HG03432 (cell line): ENCODE measurements at regions not wholly inside any gene's neighbourhood (a gene's known extent, or its start where the extent isn't known, plus 50 kb on each side); places are given as distances from the start of the nearest gene placed in this dataset.

Experiments used
- ATAC-seq: cut with Tn5 transposase; IDR thresholded peaks from one replicate; pipeline ENCODE4 v1.9.1; 2021; ENCODE audit warnings: mild to moderate bottlenecking, moderate library complexity; ENCODE audit not compliant: unreplicated experiment

DNA sequence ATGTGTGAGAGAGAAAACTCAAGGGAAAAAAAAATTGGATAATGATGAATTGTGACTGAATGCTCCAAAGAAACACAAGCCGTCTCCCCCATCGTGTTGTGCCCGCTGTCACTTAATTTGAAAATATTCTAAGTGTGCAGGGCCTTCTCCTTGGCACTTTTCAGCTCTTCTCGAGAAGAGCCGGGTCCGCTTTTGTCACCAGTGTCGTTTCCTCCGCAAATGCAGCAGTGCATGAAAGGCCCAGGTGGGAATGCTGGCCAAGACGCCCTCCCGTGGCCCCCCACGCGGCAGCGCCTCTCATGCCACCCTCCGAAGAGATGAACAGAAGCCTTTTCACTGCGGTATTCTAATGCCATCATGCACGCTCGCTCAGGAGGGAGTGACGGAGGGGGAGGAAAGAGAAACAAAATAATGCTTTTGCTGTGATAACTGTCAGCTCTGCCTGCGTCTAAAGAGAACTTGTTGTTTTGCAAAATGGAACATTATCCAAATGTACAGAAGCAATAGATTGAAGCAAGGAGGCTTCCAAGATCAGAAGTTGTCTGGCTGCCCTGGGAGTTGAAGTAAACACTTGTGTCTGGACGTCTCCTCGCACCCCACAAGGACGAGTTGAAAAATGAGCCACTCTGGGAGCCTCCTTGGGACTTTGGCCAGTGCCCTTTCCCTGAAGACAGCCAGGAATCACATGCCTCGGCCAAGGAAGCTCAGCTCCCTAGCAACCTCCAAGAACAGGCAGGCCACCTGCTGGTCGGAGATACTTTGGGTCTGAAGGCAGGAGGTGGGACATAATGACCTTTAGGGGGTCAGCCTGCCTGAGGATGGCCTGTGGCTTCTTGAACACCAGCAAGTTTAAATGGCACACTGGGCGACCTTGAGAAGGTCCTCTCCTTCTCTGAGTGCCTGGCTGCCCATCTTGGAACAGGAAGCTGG, 166.1 kb upstream of the ZC3H12A start:
- ATAC-seq = no peak

DNA sequence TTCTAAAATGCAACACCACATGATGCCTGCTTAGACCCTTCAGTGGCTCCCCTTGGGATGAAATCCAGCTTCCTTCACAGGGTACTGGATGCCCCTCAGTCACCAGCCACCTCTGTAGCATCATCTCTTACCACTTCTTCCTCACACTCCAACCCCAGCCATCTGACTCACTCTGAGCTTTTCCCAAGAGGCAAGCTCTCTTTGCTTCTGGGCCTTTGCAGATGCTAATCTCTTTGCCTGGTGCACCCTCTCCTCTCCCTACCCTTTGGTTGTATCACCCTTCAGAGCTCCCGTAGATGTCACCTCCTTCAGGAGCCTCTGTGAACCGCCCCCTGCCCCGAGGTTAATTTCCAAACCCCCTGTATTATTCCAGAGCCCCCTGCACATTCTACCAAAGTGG, 164.8 kb upstream of the ZC3H12A start:
- no peak for ATAC-seq

DNA sequence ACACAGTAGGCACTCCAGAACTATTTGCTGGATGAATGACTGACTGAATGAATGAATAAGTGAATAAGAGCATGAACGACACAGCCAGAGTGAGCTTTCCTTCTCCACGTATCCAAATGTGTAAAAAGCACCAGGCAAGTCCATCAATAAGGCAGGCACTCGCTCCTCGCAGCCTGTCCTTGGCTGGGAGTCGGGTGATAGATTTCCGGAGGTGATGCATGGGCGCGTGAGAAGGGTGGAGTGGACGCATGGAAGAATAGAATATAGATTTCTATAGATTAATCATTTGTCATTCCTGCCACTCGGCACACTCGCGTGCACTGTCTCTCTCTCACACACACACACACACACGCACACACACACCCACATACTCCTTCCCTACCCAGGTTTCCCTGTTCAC, 164.3 kb upstream of the ZC3H12A start:
- ATAC-seq = no peak

DNA sequence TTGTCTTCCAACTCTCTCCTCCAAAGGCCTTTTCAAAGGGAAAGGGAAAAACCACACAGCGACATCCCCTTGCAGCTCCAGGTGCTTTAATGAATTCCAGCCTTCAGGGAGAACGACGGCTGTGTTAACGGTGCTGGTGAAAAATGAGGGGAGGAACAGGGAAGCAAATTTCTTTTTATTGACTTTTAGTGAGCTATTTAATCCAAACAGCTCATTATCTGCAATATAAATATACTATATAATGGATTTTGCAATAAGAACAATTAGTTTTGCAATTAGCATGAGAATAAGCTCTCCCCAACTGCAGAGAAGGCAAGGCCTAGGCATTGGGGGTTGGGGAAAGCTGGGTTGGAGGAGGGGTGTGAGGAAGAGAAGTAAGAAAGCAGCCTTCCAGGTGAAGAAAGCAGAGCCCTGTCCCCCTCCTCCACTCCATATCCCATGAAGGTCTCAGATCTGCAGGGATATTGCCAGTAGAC, 159.0 kb upstream of the ZC3H12A start:
- no peak for ATAC-seq

DNA sequence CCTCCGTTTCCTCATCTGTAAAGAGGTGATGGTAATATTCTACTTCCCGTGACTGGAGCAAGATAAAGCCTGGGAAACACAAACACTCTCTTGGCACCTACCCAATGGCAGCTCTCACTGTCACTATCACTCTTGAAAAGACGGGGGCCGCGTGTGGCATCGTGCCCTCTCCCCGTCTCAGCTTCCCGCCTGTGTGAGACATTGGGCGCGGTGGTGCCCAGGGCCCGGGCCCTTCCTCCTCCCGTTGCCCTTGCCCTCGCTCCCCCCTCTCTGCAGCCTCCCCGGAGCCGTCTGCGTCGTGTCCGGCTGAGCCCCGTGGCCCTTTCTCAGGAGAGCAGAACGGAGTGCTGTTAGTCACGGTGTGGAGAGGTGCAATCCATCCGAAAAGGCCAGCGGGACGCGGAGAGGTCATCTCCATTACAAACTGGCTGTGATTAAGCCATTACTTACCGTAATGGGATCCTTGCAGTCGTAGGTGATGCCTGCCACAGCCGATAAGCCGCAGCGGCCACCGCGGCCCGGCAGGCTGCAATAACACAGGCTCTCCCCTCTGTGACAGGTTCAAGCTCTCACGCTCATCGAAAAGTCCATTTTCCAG, 156.4 kb upstream of the ZC3H12A start:
- ATAC-seq = no peak

DNA sequence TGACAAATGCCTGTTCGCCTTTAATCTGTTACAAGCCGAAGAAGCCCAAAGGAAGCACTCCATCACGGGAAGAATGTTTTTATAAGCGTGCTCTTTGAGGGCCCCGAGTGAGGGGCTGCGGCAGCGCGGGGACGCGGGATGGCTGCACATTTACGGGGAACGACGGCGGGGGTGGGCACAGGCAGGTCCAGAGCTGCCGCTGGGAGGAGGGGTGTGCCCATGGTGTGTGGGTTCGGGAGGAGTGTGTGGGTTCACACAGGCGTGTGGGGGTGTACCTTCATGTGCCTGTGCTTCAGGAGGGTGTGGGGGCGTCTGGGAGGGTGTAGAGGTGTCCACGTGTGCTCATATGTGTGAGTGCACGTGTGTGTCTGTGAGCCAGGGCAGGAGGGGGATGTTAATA, 155.9 kb upstream of the ZC3H12A start:
- ATAC-seq = no peak

DNA sequence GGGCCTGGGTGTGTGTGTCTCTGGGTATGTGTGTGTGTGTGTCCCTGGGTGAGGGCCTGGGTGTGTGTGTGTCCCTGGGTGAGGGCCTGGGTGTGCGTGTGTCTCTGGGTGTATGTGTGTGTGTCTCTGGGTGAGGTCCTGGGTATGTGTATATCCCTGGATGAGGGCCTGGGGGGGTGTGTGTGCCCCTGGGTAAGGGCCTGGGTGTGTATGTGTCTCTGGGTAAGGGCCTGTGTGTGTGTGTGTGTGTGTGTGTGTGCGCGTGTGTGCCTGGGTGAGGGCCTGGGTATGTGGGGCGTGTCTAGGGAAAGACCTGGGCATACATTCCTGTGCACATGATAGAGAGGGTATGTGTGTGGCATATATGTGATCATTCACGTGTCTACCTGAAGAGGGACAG, 155.1 kb upstream of the ZC3H12A start:
- no peak for ATAC-seq

DNA sequence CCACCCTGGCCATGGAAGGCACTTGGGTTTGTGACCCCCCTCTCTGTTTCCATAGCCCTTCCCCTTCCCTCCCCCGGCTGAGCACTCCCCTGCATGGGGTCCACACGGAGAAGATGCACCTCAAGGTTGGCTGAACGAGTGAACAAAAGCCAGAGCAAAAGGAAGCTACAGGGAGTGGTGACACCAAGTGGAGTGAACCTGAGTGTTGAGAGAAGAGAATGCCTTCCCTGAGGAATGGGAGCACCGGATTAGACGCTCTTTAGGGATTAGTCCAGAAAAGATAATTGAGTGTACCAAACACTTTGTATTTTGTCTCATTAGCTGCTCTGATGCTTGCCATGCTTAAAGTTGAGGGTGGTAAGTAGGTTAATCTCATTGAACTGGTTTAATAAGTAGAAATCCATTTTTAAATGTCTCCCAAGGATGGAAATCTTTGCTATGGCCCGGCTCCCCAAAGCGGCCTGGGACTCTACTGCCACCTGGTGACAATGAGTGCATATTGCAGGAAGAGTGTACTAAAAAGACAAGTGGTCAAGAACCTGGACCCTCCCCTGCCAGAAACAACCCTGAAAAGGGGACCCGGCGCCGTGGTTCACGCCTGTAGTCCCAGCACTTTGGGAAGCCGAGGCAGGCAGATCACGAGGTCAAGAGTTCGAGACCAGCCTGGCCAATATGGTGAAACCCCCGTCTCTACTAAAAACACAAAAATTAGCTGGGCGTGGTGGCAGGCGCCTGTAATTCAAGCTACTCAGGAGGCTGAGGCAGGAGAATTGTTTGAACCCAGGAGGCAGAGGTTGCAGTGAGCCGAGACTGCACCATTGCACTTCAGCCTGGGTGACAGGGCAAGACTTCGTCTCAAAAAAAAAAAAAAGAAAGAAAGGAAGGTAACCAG, 150.6 kb upstream of the ZC3H12A start:
- ATAC-seq = no peak

DNA sequence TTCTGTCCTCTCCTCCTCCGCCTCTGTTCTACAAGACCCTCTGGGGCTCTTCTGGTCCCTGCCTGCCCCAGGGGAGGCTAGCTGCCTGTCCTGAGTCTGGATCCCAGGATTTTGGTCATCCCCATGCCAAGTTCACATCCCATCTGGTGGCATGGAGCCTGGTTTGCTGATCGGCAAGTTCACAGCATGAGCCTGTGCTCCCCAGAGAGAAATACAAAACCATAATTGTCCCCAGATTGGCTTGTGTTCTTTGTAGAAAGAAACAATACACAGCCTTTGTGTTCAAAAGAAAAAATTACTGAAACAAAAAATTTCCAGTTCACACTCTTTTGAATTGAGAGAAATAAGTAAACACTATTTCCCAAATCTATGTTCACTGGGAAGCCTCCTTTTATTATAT, 149.4 kb upstream of the ZC3H12A start:
- ATAC-seq = no peak

DNA sequence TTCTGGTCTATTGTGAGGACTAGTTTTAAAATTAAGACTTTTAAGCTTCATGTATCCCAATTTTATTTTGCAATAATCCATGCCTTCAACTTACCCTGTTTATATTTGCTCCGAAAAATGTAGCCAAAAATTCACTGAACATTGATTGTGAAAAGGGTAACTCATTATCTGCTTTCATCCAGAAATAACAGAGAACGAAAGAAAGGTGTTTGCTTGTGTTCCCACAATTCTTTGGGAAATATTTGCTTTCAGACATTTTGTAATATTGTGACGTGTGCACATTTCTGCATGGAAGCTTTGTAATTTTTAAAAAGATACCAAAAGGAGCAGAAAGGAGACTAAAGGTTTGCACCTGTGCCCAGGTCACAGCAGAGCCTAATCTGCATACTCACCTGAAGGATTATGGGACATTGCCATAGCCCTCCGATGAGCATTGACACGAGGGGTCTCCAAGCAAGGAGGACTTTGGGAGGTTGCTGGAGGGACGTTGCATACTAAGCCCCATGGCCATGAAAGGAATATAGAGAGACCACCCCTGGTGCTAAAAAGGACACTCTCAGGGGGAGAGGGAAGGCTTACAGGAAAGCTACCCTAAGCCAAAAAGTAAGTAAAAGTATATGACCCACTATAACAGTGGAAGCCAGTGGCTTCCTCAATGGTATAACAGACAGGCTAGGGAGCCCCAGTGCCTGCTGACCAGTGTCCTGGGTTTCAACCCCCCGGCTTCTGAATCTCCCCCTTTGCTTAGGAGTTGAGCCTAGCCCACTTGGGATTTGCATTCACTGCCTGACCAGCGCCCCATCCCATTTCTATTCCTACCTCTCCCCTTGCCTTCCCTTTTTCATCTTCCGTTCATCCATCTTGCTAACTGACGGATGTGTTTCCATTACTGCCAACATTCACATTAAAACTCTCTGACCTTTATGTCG, 148.6 kb upstream of the ZC3H12A start:
- no peak for ATAC-seq

DNA sequence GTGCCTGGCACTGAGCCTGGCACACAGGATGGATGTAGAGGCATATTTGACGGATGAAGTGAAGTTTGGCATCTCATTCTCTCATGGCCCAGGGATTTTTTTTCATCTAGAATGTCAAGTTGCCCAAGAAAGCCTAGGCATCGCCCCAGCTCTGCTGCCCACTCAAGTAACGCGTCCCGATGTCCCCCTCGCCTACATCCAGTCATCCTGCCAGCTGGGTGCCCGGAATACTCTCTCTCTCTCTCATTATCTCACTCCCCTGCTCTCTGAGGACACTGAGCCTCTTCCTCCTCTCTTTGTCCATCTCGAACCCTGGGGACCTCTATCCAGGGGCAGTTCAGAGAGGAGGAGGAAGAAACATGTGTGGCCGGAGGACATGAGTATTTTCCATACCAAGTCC, 142.3 kb upstream of the ZC3H12A start:
- ATAC-seq = no peak

DNA sequence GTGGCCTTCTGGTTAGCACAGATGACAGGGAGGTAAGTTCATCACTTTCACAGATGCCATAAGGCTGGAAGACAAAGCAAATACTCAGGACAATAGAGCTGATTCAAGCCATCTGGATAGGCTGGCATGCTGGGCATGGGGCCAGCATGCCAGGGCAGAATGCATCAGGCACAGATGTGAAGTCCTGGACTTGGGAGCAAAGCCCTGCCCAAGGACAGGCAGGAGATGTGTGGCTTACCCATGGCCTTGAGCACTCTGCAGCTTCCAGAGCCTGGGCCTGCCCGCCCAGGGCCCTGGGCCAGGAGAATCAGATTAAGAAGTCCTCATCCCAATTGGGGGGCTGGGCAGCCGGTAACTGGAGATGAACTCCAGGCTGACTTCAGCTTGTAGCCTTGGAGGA, 135.7 kb upstream of the ZC3H12A start:
- ATAC-seq = no peak

DNA sequence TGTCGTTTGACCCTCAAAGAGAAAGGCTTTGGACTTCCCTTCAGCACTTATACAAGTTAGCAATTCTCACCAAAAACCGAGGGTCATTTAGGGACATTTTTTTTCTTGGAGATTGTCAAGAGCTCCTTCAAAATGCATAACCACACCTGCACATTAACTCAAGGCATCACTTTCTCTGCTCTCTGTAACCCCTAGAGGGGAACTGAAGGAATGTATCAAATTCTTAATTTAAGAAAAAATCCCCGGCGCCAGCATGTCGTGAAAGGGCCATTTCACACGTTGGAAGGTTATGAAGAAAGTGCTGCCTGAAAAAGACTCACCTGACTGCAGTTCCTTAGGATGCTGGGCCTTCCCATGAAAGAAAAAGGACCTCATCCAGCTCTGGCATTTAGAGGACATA, 131.6 kb upstream of the ZC3H12A start:
- no peak for ATAC-seq

DNA sequence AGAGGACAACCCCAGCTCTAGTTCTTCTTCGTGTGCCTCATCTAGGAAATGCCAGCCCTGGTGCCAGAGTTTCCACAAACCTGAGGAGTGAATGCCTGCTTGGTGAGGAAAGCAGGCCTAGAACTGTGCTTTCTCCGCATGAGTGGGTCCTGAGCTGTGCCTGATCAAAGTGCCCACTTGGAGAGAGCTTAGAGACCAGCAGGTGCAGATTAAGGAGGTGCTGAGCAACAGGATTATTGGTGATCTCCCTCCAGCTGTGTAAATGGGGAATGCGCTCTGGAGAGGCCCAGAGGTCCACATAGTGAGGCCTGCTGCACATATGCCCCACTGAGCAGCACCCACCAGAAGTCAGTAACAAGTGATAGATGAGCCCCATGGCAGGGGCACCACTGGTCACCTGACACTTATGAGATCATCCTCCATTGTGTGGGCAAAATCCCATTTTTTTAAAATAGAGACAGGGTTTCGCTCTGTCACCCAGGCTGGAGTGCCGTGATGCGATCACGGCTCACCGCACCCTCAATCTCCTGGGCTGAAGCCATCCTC, 127.2 kb upstream of the ZC3H12A start:
- ATAC-seq = no peak

DNA sequence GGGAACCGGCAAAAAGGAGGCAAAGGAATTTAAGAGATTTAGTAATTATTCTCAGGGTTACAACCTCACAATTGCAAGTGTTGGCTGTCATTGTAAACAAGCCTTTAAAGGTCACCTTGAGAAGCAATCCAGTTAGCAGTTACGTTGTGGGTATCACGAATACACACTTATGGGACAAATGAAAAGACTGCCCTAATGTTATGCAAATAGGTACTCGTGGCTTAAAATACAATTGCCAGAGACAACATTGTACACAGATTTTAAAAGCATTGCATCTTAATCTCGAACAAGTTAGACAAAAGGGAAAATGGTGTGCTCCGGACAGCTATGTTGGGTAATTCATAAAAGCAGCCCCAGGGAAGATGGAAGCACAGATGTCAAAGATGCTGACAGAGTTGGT, 120.5 kb upstream of the ZC3H12A start:
- no peak for ATAC-seq

DNA sequence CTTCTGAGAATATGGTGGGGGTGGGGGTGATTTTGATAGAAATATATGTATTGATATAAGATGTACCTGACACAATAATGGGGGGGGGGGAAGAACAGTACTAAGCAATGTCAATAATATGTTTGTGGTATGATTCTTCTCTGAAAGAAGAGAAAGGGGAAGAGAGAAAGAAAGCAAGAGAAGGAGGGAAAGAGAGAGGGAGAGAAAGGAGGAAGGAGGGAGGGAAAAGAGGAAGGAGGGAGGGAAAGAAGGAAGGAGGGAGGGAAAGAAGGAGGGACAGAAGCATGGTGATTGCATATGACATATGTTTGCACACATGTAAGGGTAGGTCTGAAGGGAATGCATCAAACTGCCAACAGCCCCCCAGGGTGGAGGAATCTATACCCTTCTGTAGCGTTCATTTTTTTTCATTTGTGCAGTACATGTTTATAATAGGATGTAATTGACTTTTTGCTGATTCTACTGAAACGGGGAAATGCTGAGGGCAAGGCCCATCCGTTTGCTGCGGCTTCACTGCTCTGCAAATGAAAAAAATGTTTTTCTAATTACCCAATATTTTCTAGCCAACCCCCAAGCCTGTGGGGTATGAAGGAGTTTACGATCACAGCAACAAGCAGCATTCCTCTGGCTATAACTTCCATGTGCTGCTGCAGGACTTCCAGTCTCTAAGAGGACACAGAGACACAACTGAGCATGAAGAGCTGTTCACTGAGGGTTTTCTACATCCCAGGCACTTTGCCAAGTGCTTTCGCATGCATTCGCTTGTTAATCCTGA, 119.3 kb upstream of the ZC3H12A start:
- ATAC-seq = no peak

DNA sequence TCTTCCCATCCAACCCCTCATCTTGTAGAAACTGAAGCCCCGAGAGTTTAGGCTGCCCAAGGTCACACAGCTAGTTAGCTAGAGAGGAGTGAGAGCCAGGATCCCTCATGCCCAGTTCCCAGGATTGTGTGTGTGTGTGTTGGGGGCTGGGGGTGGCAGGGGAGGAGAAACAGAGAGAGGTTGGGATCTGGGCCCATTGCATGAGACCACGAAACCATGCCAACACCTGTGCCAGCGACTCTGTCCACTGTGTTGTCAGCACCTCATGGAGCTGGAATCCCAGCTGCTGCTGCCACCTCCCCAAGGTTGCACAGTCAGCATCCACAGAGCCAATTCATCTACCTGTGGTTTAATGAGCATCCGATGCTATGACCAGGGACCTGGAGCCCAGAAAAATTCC, 115.4 kb upstream of the ZC3H12A start:
- no peak for ATAC-seq

DNA sequence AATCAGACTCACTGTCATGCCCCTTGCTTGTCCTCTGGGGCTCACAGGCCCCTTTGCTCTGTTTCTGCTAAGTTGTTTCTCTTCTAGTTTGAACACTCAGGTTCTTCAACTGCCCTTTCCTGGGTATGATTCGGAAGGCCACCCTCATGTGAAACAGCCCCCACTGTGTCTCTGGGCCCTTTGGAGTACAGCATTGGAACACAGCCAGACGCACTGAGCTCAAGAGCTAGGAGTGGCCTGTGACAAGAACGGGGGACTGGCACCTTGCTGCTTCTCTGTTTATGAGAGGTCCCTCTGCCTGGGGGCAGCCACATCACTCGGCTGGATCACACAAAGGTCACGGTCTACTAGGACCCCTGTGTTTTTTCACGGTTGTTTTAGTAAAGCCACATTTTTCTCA, 114.4 kb upstream of the ZC3H12A start:
- ATAC-seq = no peak
